Neutrophil (primary cell): ENCODE measurements at regions not wholly inside any gene's neighbourhood (a gene's known extent, or its start where the extent isn't known, plus 50 kb on each side); places are given as distances from the start of the nearest gene placed in this dataset.

Source experiments
- H3K27ac ChIP-seq: fragments of 200-600 bp; sonication (generic); 2 replicates; pipeline ENCODE4 v1.5.1; 2016; ENCODE audit warnings: mild to moderate bottlenecking, moderate library complexity
- H3K27me3 ChIP-seq: fragments of 200-600 bp; sonication (generic); 2 replicates; pipeline ENCODE4 v1.6.0; 2016; ENCODE audit warnings: mild to moderate bottlenecking
- H3K36me3 ChIP-seq: fragments of 200-600 bp; sonication (generic); 2 replicates; pipeline ENCODE4 v1.5.1; 2017
- H3K4me1 ChIP-seq, 2 experiments: fragments of 200-600 bp in 1 of 2; sonication (generic) in 1 of 2; 1 replicate in 1 of 2; 2 replicates in 1 of 2; pipeline versions ENCODE4 v1.5.1 to v1.6.1; 2013 to 2016; ENCODE audit warnings: low read depth in 1 of 2, low read length in 1 of 2, mild to moderate bottlenecking in 1 of 2, moderate library complexity in 1 of 2; ENCODE audit not compliant: control insufficient read depth in 1 of 2, insufficient read depth in 1 of 2
- H3K4me3 ChIP-seq, 2 experiments: fragments of 200-600 bp in 1 of 2; sonication (generic) in 1 of 2; 1 replicate in 1 of 2; 2 replicates in 1 of 2; pipeline ENCODE4 v1.5.1; 2013 to 2016; ENCODE audit warnings: low read depth in 1 of 2, low read length in 1 of 2, mild to moderate bottlenecking in 1 of 2, moderate library complexity in 1 of 2
- H3K9me3 ChIP-seq: fragments of 200-600 bp; sonication (generic); 2 replicates; pipeline ENCODE4 v1.5.1; 2016
- TF ChIP-seq, protein P1 (sequence below): fragments of 200-600 bp; sonication (generic); IDR thresholded peaks from 2 replicates; pipeline ENCODE4 v1.5.1; 2016; ENCODE audit warnings: antibody characterized with exemption

DNA sequence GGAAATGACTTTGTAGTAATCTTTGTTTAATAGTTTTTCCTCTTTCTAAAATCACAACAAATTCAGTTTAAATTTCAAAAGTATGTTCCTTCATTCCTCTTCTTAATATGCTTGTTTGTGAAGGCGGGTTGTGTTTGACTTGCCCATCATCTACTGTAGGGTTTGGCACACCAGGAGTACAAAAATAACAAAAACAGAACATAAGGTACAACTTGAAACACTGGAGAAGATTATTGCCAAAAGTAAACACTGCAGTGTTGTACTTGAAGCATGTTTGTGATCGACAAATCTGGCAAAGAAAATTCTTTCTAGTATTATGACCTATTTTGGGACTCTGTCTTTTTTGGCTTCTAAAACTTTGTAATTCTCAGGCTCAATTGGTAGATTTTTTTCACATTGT, 518.6 kb downstream of the SLITRK5 start:
- Histone ChIP-seq H3K27ac (no peak overlapping the region), H3K4me1 (no peaks in the 10 kb centered on the region), H3K27me3 (no peaks in the 10 kb centered on the region), H3K36me3 (no peaks in the 10 kb centered on the region), H3K4me3 (no peak overlapping the region), H3K9me3 (no peaks in the 10 kb centered on the region)
- TF ChIP-seq, protein P1, sequence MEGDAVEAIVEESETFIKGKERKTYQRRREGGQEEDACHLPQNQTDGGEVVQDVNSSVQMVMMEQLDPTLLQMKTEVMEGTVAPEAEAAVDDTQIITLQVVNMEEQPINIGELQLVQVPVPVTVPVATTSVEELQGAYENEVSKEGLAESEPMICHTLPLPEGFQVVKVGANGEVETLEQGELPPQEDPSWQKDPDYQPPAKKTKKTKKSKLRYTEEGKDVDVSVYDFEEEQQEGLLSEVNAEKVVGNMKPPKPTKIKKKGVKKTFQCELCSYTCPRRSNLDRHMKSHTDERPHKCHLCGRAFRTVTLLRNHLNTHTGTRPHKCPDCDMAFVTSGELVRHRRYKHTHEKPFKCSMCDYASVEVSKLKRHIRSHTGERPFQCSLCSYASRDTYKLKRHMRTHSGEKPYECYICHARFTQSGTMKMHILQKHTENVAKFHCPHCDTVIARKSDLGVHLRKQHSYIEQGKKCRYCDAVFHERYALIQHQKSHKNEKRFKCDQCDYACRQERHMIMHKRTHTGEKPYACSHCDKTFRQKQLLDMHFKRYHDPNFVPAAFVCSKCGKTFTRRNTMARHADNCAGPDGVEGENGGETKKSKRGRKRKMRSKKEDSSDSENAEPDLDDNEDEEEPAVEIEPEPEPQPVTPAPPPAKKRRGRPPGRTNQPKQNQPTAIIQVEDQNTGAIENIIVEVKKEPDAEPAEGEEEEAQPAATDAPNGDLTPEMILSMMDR: no peak

DNA sequence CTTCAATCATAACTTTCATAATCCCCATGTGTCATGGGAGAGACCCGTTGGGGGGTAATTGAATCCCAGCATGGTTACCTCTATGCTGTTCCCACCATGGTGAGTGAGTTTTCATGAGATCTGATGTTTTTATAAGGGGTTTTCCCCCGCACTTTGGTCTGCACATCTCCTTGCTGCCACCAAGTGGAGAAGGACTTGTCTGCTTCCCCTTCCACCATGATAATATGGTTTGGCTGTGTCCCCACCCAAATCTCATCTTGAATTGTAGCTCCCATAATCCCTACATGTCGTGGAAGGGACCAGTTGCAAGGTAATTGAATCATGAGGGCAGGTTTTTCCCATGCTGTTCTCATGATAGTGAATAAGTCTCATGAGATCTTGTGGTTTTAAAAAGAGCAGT, 524.9 kb downstream of the SLITRK5 start:
- Histone ChIP-seq H3K4me1 (no peaks in the 10 kb centered on the region), H3K27ac (no peak overlapping the region), H3K36me3 (no peaks in the 10 kb centered on the region), H3K9me3 (no peaks in the 10 kb centered on the region), H3K27me3 (no peaks in the 10 kb centered on the region), H3K4me3 (no peak overlapping the region)
- TF ChIP-seq, protein P1: no peak

DNA sequence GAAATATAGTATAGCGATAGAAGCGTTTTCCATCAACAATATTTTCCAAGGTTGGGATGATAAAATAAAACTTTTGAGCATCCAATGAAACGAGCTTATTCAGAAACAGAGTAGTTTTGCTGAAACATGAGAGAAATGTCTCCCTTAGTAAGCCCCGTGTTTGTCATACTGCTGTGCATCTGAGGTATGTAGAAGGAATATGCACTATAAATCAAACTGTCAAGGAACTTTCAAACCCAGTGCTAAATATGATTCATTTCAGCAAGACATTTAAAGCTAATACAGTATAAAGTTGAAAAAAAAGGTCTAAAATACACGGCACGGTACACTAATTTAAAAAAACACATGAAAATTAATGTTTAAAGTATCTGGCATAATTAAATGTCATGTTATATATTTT, 546.2 kb downstream of the SLITRK5 start:
- Histone ChIP-seq H3K27ac (no peak overlapping the region), H3K36me3 (no peaks in the 10 kb centered on the region), H3K27me3 (no peaks in the 10 kb centered on the region), H3K4me3 (no peak overlapping the region), H3K9me3 (no peaks in the 10 kb centered on the region), H3K4me1 (no peaks in the 10 kb centered on the region)
- TF ChIP-seq, protein P1: no peak

DNA sequence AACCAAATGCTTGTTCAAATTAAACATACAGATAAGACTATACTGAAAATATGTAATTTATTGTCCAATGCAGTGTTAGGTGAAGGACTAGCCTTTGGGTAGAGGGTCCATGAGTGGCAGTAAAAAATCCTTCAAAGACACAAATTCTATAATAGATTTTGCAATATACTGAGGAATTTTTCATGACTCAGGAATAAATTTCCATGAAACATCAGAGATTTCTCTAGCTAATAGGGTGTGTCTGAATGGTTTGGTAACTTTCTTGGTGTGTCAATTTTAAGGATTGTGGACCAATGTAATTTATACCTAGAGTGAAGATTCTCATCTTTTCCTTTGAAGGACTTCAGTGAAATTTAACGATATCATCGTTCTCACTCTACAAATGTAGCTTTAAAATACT, 546.7 kb downstream of the SLITRK5 start:
- no peak overlapping the region for H3K27ac ChIP-seq
- H3K4me1 ChIP-seq: no peaks in the 10 kb centered on the region
- no peaks in the 10 kb centered on the region for H3K36me3 ChIP-seq
- no peaks in the 10 kb centered on the region for H3K27me3 ChIP-seq
- TF ChIP-seq, protein P1: no peak
- no peak overlapping the region for H3K4me3 ChIP-seq
- H3K9me3 ChIP-seq: no peaks in the 10 kb centered on the region

DNA sequence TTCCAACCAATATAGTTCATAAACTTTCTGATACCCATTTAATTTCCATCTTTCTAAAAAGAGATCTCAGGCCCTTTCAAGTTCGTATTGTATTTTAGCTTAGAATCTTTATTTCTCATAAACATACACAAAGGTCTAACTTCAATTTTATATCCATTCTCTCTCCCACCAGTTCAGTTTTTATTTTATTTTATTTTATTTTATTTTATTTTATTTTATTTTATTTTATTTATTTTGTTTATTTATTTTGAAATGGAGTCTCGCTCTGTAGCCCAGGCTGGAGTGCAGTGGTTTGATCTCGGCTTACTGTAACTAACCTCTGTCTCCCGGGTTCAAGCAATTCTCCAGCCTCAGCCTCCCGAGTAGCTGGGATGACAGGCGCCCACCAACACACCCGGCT, 552.8 kb downstream of the SLITRK5 start:
- Histone ChIP-seq H3K36me3 (no peaks in the 10 kb centered on the region), H3K4me1 (no peaks in the 10 kb centered on the region), H3K9me3 (no peaks in the 10 kb centered on the region), H3K27me3 (no peaks in the 10 kb centered on the region), H3K4me3 (no peak overlapping the region), H3K27ac (no peak overlapping the region)
- TF ChIP-seq, protein P1: no peak

DNA sequence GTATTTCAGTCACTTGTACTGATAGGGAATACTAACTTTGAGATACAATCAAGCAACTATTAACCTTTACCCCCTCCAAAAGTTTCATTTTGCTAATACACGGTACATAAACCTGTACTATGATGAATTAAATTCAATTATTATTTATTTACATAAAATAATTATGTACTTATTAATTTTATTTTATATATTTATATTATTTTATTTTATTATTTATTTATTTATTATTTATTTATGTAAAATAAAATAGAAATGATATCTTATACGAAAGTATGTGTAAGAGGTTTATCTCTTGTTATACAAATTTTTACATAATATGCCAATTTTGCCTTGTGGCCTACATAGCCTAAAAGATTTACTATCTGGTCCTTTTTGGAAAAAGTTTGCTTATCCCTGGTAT, 564.3 kb downstream of the SLITRK5 start:
- H3K27me3 ChIP-seq: no peaks in the 10 kb centered on the region
- no peaks in the 10 kb centered on the region for H3K9me3 ChIP-seq
- TF ChIP-seq, protein P1: no peak

More for the DNA sequence above, 564.3 kb downstream of the SLITRK5 start:
- Histone ChIP-seq H3K27ac (no peak overlapping the region), H3K4me3 (no peak overlapping the region), H3K36me3 (no peaks in the 10 kb centered on the region), H3K4me1 (no peaks in the 10 kb centered on the region)
